ENCODE measurements at regions not wholly inside any gene's neighbourhood (a gene's known extent, or its start where the extent isn't known, plus 50 kb on each side); places are given as distances from the start of the nearest gene placed in this dataset.

DNA sequence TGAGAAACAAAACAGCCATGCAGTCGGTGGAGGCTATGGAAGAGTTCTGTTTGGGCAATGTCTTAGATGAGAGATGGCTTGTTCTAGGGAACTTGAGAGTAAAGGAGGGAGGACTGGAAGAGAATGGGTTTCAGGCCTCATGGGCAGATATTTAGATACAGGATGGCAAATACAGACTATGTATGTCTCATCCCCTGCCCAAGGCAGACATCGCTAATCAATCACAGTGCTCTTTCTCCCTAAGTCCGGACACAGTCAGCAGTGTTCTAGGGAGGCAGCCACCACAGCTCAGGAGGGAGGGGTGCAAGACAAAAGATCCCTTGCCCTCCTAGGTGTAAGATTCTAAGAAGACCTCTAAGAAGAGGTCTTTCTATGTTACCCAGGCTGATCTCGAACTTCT, 159.3 kb upstream of the TLE3 start:
- POLR2A ChIA-PET (ENCODE audit: unreplicated experiment): no interaction called here
- Histone ChIP-seq H2BK5ac (ENCODE audit: low read depth, low read length, poor library complexity, severe bottlenecking) (no peak overlapping the region), H4K20me1 (ENCODE audit: insufficient read depth, low read length) (no peaks in the 10 kb centered on the region), H4K5ac (ENCODE audit: low read depth, low read length) (no peak overlapping the region), H3K9me3 (ENCODE audit: control insufficient read depth, insufficient read depth, low read length) (peaks cover 5% of the 10 kb centered on the region; the same call in 1 of the 2 replicates), H3K23ac (ENCODE audit: low read depth, low read length) (no peak overlapping the region), H2BK20ac (ENCODE audit: low read depth, low read length) (no peak overlapping the region), H2AK5ac (ENCODE audit: low read depth, low read length) (no peak overlapping the region), H3K56ac (ENCODE audit: extremely low read depth, insufficient read depth, low read length) (no peak overlapping the region), H3K4me2 (ENCODE audit: low read depth, low read length) (no peak overlapping the region), H2BK120ac (ENCODE audit: low read depth, low read length) (no peak overlapping the region), H3K4me1 (ENCODE audit: control insufficient read depth, insufficient read depth, low read length) (peaks cover 2% of the 10 kb centered on the region; the same call in 1 of the 2 replicates), H3K9ac (ENCODE audit: low read depth, low read length) (no peak overlapping the region), H3K79me1 (ENCODE audit: low read depth in 1 of 2, low read length in 2 of 2) (no peaks in the 10 kb centered on the region), H2BK15ac (ENCODE audit: low read depth, low read length) (no peak overlapping the region), H3K27ac (ENCODE audit: insufficient read depth, low read length) (no peak overlapping the region), H4K8ac (ENCODE audit: low read depth in 2 of 2, low read length in 2 of 2) (no peak overlapping the region), H3K4ac (ENCODE audit: low read depth, low read length) (no peak overlapping the region), H3K27me3 (ENCODE audit: control insufficient read depth, insufficient read depth, low read length) (peaks cover 43% of the 10 kb centered on the region; the same call in 1 of the 2 replicates), H3K18ac (ENCODE audit: low read depth, low read length) (no peak overlapping the region), H3K4me3 (ENCODE audit: insufficient read depth, low read depth, low read length) (no peak overlapping the region), H4K91ac (ENCODE audit: insufficient read depth, low read depth, low read length) (no peak overlapping the region), H3K9me1 (ENCODE audit: insufficient read depth, low read length) (no peaks in the 10 kb centered on the region), H3K36me3 (ENCODE audit: control insufficient read depth, insufficient read depth, low read length) (no peaks in the 10 kb centered on the region), H3K14ac (replicated peaks; ENCODE audit: low read depth, low read length) (no peak overlapping the region), H2AK9ac (replicated peaks; ENCODE audit: low read depth, low read length, poor library complexity) (no peak overlapping the region), H2AFZ (replicated peaks; ENCODE audit: low read length, poor library complexity) (no peak overlapping the region)
- dilution Hi-C loops (cut with HindIII; ENCODE audit: low sequenced_read_pairs, unreplicated experiment) (no loop called here), in situ Hi-C loops (cut with MboI; ENCODE audit: low sequenced_read_pairs) (no loop called here), intact Hi-C loops (cut with micrococcal nuclease) (no loop called here)
- CTCF ChIA-PET: no interaction called here
- TF ChIP-seq CTCF (conservative IDR thresholded peaks at IDR 0.05; ENCODE audit: low read depth, low read length) (no peak), MAZ (IDR thresholded peaks at IDR 0.05; ENCODE audit: borderline replicate concordance, low read depth, low read length) (no peak), MXI1 (IDR thresholded peaks at IDR 0.05; ENCODE audit: borderline replicate concordance, low read depth, low read length) (no peak), FOS (IDR thresholded peaks at IDR 0.05; ENCODE audit: low read depth, low read length) (no peak), NFE2L2 (IDR thresholded peaks at IDR 0.05; ENCODE audit: low read depth, low read length) (no peak), BHLHE40 (IDR thresholded peaks at IDR 0.05; ENCODE audit: low read depth, low read length) (no peak), RAD21 (IDR thresholded peaks at IDR 0.05; ENCODE audit: low read length) (no peak), POLR2A (IDR thresholded peaks at IDR 0.05; ENCODE audit: low read depth, low read length) (no peak), CHD1 (IDR thresholded peaks at IDR 0.05; ENCODE audit: low read depth, low read length) (no peak), MAFK (IDR thresholded peaks at IDR 0.05; ENCODE audit: low read depth, low read length) (no peak), RCOR1 (IDR thresholded peaks at IDR 0.05; ENCODE audit: insufficient replicate concordance, low read length) (no peak), ELK1 (IDR thresholded peaks at IDR 0.05; ENCODE audit: borderline replicate concordance, low read depth, low read length) (no peak), CEBPB (IDR thresholded peaks at IDR 0.05; ENCODE audit: low read depth, low read length) (no peak), SMC3 (IDR thresholded peaks at IDR 0.05; ENCODE audit: low read depth, low read length) (no peak), RFX5 (IDR thresholded peaks at IDR 0.05; ENCODE audit: low read depth, low read length) (no peak)
- TF ChIP-seq, protein P1, sequence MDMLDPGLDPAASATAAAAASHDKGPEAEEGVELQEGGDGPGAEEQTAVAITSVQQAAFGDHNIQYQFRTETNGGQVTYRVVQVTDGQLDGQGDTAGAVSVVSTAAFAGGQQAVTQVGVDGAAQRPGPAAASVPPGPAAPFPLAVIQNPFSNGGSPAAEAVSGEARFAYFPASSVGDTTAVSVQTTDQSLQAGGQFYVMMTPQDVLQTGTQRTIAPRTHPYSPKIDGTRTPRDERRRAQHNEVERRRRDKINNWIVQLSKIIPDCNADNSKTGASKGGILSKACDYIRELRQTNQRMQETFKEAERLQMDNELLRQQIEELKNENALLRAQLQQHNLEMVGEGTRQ (IDR thresholded peaks at IDR 0.05; ENCODE audit: low read depth, low read length): no peak
- ATAC-seq (ENCODE audit: low read depth) (no peak), DNase-seq (no peak)
- BruUV-seq (replicated peaks): no TSS peak
- no CpG with 5 or more reads among the region's 4 CpGs for WGBS, 2 experiments (ENCODE audit: extremely low coverage in 2 of 2, insufficient read length in 1 of 2)
